Omental fat pad (tissue), 3 donors: ENCODE measurements at regions not wholly inside any gene's neighbourhood (a gene's known extent, or its start where the extent isn't known, plus 50 kb on each side); places are given as distances from the start of the nearest gene placed in this dataset.

Experiments used
- ATAC-seq: fragments of 150-250 bp; one replicate; pipeline ENCODE4 v1.9.1; 2016; ENCODE audit warnings: mild to moderate bottlenecking, moderate library complexity; ENCODE audit not compliant: low FRiP score
- DNase-seq: peaks from one replicate; pipeline ENCODE4 v3.0.0-alpha.2; 2019; ENCODE audit warnings: low spot score
- CTCF ChIP-seq, 3 donors: fragments of 450-650 bp; IDR thresholded peaks; one replicate each; pipeline ENCODE4 v1.5.1; 2016 to 2017; ENCODE audit warnings: antibody characterized with exemption in 3 of 3, mild to moderate bottlenecking in 3 of 3, moderate library complexity in 2 of 3

- ATAC-seq (no peak), DNase-seq (no peak)
- no peak for TF ChIP-seq CTCF (IDR thresholded peaks at IDR 0.05)
Observed at GRCh38 chr11:69887841-69888427, 68.7 kb upstream of the FGF3 start.

GRCh38 chr11:69888483-69889181 is 69.4 kb upstream of the FGF3 start:
- DNase-seq (peak; percentile 56), ATAC-seq (no peak)
- no peak for TF ChIP-seq CTCF (IDR thresholded peaks at IDR 0.05)

GRCh38 chr11:69889400-69890318 is 70.4 kb upstream of the FGF3 start:
- ATAC-seq (no peak), DNase-seq (no peak)
- no peak for TF ChIP-seq CTCF (IDR thresholded peaks at IDR 0.05)

DNA sequence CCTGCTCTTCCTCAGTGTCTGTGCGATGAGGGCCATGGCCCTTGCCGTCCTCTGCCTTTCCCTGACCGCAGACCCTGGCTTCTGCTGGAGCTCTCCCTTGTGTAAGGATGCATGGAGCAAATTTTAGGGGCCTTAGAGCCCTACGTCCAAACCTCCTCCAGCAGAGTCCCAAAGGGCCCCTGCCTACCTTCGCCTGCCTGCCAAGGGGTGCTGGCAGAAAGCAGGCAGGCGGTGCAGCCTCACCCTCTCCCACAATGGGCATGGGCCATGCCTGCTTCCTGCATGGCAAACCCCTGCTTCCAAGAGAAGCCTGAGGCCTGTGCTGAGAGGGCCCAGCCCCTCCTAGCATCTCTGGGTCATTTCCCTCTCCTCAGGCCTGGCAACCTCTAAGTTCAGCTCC is 71.3 kb upstream of the FGF3 start:
- TF ChIP-seq CTCF (IDR thresholded peaks at IDR 0.05) = no peak
- DNase-seq = no peak
- no peak for ATAC-seq

DNA sequence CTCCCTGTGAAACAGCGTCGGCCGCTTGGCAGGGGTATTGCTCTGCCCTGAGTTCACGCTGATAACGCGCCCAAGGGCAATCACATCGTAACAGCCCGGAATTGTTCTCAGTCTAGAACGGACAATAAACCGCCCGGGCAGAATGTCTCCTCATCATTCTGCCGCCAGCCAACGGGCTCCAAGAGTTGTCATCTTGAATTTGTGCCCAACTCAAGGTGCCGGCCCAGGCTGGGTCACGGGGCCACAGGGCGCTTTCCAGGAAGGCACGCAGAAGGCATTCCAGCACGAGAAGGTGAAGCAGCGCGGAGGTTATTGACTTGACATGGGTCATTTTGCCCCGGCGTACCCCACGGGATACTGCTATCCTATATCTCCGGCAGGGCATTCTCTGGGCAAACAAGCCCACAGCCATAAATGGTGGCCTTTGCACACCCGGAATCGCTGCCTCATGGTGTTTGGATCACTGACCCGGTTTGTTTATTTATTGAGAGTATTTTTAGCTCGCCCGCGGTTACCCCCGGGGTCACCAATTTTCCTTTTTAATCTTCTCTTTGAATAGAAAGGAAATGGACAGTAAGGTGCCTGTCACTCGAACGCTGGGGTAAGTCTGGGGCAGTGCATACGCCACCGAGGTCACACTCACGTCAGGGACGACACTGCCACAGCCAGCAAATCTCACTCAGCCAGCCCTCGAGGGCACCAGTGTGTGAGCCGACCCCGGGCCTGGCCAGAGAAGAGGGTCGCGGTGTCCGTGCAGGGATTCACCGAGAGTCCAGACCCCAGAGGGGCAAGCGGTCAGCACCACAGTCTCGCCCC is 72.4 kb upstream of the FGF3 start:
- TF ChIP-seq CTCF (IDR thresholded peaks at IDR 0.05) = no peak
- DNase-seq = no peak
- ATAC-seq = no peak

DNA sequence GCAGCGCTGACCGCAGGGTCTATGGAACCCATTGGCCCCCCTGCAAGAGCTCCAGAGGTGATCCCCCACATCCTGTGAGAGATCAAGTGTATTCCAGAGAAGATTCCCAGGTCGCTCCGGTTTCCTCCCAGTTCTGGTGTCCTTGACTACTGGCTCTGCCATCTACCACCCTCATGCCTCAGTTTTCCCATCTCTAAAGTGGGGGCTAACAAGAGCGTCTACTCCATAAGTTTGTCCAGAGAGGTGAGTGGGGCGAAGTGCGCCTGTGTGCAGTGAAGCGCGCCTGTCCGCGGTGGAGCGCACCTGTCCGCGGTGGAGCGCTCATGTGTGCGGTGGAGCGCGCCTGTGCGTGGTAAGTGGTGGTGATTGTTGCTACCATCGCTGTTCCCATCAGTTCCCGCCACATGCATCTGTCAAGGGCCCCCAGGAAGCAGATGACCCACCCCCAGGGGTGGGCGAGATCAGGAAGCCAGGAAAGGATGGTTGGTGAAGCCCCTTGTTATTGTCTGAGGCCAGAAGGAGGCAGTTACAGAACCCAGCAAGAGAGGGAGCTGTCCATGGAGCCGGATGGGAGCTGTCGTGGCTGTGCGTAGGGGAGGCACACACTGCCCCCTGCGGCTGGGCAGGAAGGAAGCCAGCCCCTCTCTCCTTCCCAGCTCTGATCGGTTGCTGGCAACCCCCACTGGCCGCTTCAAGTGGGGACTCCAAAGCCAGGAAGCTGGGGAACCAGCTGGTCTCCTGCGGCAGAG is 73.2 kb upstream of the FGF3 start:
- ATAC-seq (no peak), DNase-seq (no peak)
- no peak for TF ChIP-seq CTCF (IDR thresholded peaks at IDR 0.05)
